Keratinocyte (primary cell): ENCODE measurements at regions not wholly inside any gene's neighbourhood (a gene's known extent, or its start where the extent isn't known, plus 50 kb on each side); places are given as distances from the start of the nearest gene placed in this dataset.

Experiments used
- CTCF ChIP-seq, 3 experiments: IDR thresholded peaks in 1 of 3; conservative IDR thresholded peaks in 1 of 3; optimal IDR thresholded peaks in 1 of 3; 2 replicates in 2 of 3; 3 replicates in 1 of 3; pipeline versions ENCODE3 to v1.5.1; 2011; ENCODE audit warnings: low read length in 3 of 3, mild to moderate bottlenecking in 3 of 3, moderate library complexity in 2 of 3, control low read depth in 1 of 3, inconsistent platforms in 1 of 3; ENCODE audit not compliant: insufficient read depth in 2 of 3; ENCODE audit errors: extremely low read depth in 1 of 3
- EZH2 ChIP-seq: IDR thresholded peaks from one replicate; pipeline ENCODE4 v1.6.1; 2012; ENCODE audit warnings: inconsistent platforms, mild to moderate bottlenecking, low read length, moderate library complexity

GRCh38 chr2:120869036-120869729, 133.5 kb downstream of the GLI2 start:
- TF ChIP-seq CTCF (optimal IDR thresholded peaks at IDR 0.05 in 1 of 3, IDR thresholded peaks at IDR 0.05 in 1 of 3, conservative IDR thresholded peaks at IDR 0.05 in 1 of 3; ENCODE audit: extremely low read depth in 1 of 3, insufficient read depth in 2 of 3, low read length in 3 of 3) (no peak), EZH2 (no peak)
